HT-29 (cell line): ENCODE measurements at regions not wholly inside any gene's neighbourhood (a gene's known extent, or its start where the extent isn't known, plus 50 kb on each side); places are given as distances from the start of the nearest gene placed in this dataset.

Experiments
- DNase-seq: peaks from one replicate; pipeline ENCODE4 v3.0.0-alpha.2; 2015; ENCODE audit warnings: low spot score

GRCh38 chr5:97839341-97840086 lies 656.5 kb upstream of the RIOK2 start:
- peak; percentile 4 for DNase-seq

GRCh38 chr5:97840643-97841042 lies 657.6 kb upstream of the RIOK2 start:
- no peak for DNase-seq

GRCh38 chr5:97842687-97843086 lies 659.6 kb upstream of the RIOK2 start:
- no peak for DNase-seq

- no peak for DNase-seq
Measured at GRCh38 chr5:97844797-97845196, 661.8 kb upstream of the RIOK2 start.

GRCh38 chr5:97846643-97847042 lies 663.6 kb upstream of the RIOK2 start:
- DNase-seq, result no peak

GRCh38 chr5:97847920-97848631 lies 665.0 kb upstream of the RIOK2 start:
- DNase-seq, result no peak

GRCh38 chr5:97851036-97851435 lies 668.0 kb upstream of the RIOK2 start:
- no peak for DNase-seq

- no peak for DNase-seq
Measured at GRCh38 chr5:97854871-97855762, 672.1 kb upstream of the RIOK2 start.

GRCh38 chr5:97874491-97874890 lies 691.4 kb upstream of the RIOK2 start:
- no peak for DNase-seq

- no peak for DNase-seq
Measured at GRCh38 chr5:97876272-97876671, 693.2 kb upstream of the RIOK2 start.

- no peak for DNase-seq
Measured at GRCh38 chr5:97877588-97877987, 694.5 kb upstream of the RIOK2 start.

GRCh38 chr5:97888439-97888838 lies 705.4 kb upstream of the RIOK2 start:
- DNase-seq, result no peak

- no peak for DNase-seq
Measured at GRCh38 chr5:97891971-97892370, 708.9 kb upstream of the RIOK2 start.

GRCh38 chr5:97903742-97904141 lies 720.7 kb upstream of the RIOK2 start:
- DNase-seq, result no peak

- no peak for DNase-seq
Measured at GRCh38 chr5:97906135-97906534, 723.1 kb upstream of the RIOK2 start.

GRCh38 chr5:97907646-97908400 lies 724.8 kb upstream of the RIOK2 start:
- DNase-seq, result no peak

- no peak for DNase-seq
Measured at GRCh38 chr5:97909541-97909940, 726.5 kb upstream of the RIOK2 start.

- DNase-seq, result no peak
Measured at GRCh38 chr5:97914483-97914882, 731.4 kb upstream of the RIOK2 start.

- peak; percentile 20 for DNase-seq
Measured at GRCh38 chr5:97915106-97915505, 732.1 kb upstream of the RIOK2 start.

- DNase-seq, result no peak
Measured at GRCh38 chr5:97918057-97918456, 735.0 kb upstream of the RIOK2 start.

- DNase-seq, result no peak
Measured at GRCh38 chr5:97918620-97919019, 735.6 kb upstream of the RIOK2 start.

- DNase-seq, result no peak
Measured at GRCh38 chr5:97919719-97920118, 736.7 kb upstream of the RIOK2 start.
